HG03432 (cell line): ENCODE measurements at regions not wholly inside any gene's neighbourhood (a gene's known extent, or its start where the extent isn't known, plus 50 kb on each side); places are given as distances from the start of the nearest gene placed in this dataset.

ENCODE experiments used
- ATAC-seq: cut with Tn5 transposase; IDR thresholded peaks from one replicate; pipeline ENCODE4 v1.9.1; 2021; ENCODE audit warnings: mild to moderate bottlenecking, moderate library complexity; ENCODE audit not compliant: unreplicated experiment

DNA sequence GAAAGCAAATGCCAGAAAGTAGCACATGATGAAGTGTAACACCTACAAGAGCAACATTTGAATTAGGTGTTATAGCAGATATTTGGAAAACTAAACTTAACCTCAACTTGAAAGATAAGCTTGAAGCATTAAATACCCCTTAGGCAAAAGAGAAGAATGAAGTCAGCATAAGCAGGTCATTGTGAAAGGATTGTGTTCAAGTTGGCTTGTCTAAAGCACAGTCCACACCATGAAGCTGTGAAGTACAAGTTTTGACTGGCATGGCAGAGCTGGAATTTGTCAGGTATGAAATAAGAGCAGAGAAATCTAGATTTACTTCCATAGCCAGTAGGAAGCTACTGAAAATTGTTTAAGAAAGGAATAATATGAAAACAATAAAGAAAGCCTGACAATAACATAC, 480.3 kb upstream of the POT1 start:
- ATAC-seq = no peak

DNA sequence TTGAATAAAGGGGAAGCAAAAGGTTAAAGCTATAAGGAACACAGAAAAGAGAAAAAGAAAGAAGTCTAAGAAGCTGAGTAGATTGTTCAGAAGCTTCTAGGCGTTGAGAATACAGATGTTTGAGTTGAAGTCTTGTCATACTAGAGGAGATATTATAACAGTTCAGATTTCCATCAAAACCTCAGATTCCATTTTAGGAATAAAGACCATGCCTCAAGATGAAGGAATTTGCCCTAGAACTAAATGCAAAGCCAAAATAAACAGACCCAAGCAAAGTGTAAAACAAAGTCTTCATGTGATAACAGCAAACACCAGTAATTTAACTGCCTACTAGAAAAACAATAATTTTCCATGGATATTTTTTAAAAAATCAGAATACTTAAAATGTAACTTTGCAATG, 476.5 kb upstream of the POT1 start:
- ATAC-seq = no peak

DNA sequence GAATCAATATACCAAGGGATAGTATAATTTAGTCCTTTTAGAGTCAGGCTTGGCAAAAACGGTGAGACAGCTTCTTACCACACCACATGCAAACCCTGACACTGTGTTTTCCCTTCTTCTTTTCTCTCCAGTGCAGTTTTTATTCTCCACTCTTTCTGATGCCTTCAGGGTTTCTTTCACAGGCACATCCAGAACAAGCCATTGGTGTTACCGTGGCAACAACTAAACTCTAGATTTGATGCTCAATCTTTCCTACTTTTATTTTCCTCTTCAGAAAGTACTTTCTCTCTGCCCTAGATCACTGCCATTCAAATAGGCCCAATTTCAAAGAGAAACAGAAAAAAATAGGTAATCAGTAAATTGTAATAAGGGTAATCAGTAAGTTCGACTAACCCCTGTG, 469.8 kb upstream of the POT1 start:
- no peak for ATAC-seq

DNA sequence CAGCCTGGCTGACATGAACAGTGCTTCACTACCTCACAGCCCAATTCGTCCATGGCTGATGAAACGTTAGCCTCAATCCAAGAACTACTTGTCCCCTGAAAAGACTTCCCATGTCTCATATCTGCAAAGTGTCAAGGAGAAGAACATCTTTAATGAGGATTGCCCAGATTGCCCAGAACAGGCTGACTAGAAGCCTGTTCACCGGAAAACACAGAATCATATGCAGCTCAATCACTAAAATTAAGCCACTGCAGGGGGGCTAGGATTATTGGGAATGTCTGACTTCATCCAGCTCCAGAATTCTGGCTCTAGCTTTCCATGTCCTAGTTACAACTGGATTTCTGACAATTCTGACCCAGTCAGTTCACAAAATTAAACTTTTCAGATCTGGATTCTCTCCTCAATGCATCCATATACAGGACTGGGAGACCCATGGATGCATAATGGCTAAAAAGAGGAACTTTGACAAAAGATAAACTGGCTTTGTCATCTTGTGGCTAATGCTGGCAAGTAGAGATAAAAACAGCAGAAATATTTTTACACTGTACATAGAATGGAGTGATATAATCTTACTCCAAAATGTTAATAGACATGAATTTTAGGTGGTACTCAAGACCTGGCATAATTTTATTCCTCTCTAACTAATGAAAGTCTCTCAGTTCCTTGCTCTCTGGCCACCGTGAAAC, 467.0 kb upstream of the POT1 start:
- no peak for ATAC-seq

DNA sequence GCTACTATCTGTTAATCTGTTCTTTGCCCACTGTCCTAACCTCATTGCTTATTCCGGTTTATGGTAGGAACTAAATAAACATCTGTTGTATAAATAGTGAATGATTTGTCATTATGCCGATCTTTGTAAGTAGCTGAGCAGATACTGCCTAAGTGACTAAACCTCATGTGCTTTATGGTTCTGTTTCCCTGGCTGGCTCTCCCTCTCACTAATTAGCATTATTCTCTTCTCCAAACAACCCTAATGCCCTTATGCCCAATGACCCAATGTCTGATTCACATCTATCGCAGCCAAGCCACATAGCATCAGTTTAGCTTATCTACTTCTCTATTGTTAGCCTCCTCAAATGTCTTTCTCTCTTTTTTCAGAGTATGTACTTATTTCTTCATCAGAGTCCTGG, 462.3 kb upstream of the POT1 start:
- no peak for ATAC-seq

DNA sequence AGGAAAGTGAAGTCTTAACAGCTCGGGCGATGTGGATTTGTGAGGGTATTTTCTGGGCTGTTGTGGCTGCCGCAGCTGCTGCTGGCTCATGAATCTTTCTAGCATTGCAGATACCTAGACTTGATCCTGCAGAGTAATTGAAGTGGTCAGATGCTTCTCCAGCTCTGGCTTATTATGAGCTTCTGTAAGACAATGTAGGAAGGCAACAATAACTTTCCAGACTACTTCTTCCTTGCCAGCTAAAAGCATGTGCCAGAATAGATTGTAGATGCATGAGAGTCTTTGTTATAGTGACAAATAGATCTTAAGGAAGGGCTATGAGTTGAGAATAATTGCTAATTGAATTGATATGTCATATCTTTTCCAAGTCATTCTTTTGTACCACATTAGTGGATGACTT, 461.4 kb upstream of the POT1 start:
- no peak for ATAC-seq

DNA sequence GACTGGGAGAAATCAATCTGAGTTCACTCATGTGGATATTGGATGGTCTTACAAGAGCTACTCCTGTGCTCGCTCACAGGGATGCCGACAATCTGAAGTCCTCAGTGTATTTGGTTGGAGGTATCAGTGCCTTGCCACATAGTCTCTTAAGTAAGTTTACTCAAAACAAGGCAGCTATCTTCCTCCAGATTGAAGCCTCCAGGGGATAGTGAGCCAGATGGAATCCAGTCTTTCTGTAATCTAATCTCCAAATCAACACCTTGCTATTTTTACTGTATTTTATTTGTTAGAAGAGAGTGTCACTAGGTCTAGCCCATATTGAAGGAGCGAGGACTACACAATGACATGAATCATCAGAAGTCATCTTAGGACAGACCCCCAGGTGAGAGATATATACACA, 456.6 kb upstream of the POT1 start:
- no peak for ATAC-seq

DNA sequence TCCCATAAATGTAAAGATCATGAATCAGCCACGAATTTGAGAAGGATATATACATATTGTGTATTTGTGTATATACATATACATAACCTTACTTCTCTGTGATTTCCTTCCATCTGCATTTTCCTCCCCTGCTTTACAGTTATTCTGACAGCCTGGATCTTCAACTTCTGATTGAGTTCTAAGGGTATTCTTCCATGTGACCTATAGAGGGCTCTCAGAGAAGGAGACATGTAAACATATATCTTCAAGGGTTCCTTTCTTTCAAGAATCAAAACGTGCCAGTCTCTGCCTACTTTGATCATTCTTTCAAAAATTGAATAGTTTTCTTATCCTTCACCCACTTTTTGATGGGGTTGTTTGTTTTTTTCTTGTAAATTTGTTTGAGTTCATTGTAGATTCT, 453.7 kb upstream of the POT1 start:
- ATAC-seq = no peak

DNA sequence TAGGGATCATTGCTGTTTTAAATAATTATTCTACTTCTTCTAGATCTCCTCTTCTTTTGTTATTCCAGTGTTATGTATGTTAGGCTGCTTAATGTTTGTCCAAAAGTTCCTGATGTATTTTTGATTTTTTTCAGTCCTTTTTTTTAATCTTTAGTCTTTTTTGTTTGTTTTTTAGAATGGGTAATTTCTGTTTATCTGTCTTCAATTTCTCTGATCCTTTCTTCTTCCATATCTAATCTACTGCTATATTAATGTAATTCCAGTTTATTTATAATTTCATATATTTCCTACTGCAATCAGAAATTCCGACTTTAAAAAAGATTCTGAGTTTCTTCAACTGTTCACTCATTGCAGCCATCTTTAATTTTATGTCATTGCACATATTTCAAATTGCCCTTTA, 452.8 kb upstream of the POT1 start:
- ATAC-seq = no peak

DNA sequence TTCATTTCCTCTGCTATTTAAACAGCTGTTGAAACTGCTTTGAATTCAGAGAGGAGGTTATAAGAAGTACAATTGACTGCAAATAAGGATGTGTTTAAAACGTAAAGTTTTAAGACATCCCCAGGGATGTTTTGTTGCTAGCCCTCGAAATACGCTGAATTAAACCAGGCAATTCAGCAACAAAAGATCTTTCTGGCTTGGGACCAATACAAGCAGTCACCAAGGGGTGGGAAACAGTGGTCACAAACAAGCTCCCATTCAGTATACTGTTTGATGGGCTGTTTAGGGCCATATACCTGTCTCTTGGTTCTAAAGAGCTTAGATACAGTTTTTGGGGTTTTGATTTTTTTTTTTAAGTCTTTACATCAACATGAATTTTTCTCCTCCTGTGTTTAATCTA, 446.3 kb upstream of the POT1 start:
- ATAC-seq = no peak

DNA sequence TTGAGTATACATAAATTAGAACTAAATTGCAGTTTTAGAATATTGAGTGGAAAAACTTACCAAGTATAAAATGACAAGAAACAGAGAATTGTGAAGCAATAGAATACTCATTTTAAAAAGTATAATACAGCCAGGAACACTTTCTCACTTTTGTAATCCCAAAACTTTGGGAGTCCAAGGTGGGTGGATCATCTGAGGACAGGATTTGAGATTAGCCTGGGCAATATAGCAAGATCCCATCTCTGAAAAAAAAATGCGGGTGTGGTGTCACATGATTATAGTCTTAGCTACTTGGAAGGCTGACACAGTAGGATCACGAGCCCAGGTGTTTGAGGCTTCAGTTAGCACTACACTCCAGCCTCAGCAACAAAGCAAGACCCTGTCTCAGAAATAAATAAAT, 440.9 kb upstream of the POT1 start:
- no peak for ATAC-seq

DNA sequence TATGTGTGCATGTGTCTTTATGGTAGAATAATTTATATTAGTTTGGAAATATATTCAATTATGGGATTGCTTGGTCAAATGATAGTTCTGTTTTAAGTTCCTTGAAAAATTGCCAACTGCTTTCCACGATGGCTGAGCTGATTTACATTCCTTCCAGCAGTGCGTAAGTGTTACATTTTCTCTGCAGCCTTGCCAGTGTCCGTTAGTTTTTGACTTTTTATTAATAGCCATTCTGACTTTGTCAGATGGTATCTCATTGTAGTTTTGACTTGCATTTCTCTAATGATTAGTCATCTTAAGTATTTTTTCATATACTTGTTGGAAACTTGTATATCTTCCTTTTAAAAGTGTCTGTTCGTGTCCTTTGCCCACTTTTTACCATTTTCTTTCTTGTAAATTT, 434.2 kb upstream of the POT1 start:
- no peak for ATAC-seq

DNA sequence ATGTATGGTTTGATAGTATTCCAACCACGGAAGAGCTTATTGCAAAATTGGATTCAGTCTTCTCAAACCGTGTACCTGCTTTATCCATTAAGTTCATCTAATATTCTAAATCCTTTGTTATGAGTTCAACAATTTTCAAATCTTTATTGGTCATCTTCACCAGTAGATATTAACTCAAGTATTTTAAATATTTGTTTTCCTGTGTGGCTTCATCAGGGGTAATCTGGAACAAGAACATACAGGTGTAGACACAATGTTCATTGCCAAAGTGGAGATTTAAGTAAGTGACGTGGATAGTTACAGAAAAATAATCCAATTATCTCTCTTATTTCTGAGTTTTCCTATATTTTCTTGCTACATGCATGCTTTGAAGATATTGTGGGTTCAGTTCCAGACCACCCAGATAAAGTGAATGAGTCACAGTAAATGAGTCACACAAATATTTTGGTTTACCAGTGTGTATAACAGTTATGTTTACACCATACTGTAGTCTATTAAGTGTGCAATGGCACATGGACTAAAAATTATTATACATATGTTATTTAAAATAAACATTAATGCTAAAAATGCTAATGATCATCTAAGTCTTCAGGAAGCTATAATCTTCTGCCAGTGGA, 429.0 kb upstream of the POT1 start:
- no peak for ATAC-seq

DNA sequence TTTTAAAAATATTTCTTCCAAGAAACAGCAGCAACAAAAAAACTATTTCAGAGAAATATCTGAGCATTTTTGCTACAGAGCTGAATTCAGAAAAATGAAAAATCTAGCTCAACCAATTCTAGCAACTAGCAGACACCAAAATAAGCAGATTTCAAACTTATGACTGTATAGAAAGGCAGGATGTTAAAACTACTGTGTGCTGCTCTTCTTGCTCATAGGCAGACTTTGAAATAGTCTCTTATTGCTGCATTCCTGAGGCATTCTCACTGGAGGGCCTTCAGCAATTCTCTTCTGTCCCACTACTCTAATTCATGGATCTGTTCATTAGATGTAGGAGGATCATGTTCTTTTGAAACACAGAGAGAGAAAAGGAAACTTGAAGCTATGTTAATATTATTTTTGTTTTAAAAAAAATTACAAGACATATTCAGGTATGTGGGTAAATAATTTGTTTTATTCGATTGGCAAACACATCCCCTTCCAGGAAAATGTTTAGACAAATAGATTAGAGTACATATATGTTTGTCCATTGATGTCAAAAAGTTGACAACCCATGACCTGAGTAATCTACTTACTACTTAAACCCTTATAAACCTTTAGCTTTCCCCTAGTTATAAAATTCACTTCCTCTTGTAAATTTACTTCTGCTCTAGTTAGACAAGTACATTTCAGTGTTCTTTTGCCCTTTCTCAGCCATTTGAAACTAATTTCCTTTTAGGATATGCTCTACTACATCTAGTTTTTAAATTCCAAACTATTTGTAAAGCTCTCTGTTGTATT, 428.2 kb upstream of the POT1 start:
- no peak for ATAC-seq

DNA sequence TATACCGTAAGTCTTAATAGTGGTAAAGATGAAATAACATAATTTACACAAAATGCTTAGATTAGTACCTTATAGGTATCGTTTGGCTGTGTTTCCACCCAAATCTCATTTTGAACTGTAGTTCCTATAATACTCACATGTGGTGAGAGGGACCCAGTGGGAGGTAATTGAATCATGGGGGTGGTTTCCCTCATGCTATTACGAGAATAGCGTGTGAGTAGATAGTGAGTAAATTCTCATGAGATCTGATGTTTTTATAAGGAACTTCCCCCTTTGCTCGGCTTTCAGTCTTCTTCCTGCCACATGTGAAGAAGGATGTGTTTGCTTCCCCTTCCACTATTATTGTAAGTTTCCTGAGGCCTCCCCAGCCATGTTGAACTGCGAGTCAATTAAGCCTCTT, 426.3 kb upstream of the POT1 start:
- peak; percentile 87 for ATAC-seq

DNA sequence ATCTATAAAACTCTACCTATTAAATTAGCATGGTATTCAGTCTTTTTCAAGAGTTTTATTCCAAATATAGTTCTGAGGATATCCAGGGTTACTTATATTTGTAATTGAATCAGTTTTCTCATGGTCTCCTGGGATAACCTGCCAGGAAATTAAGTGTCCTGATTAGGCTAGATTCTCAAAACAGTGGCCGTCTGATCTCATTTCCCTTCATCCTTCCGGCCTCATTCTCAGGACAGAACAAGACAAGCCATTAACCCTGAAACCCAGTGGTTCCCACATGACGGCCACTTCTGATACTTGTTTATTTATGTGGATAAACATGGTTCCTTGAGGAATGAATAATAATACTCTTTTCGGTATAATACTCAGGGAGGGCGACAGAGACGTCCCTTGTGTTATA, 417.6 kb upstream of the POT1 start:
- ATAC-seq = no peak

DNA sequence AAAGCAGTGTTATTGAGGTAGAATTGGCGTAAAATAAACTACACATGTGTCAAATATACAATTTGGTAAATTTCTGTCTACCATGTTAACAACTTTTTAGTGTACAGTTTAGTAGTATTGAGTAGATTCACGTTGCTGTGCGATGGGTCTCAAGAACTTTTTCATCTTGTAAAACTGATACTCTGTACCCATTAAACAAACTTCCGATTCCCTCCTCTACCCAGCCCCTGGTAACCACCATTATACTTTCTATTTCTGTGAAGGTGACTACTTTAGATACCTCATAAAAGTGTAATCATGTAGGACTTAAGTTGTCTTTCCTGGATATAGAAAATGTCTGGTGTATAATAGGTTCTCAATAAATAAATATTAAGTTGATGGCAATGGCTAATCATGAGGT, 408.5 kb upstream of the POT1 start:
- no peak for ATAC-seq

DNA sequence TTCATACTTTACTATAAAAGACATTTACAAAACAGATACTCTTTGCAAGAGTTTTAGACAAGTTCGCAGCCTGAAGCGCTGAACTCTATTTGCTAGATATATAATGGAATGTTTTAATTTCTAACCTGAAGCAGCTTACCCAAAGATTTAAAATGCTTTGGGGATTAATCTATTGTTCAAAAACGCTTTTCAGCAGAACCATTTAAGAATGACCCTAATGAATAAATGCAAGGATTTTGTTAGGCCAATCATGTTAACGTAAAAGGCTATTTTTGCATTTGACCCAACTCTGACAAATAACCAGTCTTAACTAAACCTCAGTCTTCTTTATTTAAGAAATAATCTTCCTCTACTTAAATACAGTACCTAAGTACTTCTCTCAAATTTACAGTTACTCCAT, 406.7 kb upstream of the POT1 start:
- ATAC-seq = no peak

DNA sequence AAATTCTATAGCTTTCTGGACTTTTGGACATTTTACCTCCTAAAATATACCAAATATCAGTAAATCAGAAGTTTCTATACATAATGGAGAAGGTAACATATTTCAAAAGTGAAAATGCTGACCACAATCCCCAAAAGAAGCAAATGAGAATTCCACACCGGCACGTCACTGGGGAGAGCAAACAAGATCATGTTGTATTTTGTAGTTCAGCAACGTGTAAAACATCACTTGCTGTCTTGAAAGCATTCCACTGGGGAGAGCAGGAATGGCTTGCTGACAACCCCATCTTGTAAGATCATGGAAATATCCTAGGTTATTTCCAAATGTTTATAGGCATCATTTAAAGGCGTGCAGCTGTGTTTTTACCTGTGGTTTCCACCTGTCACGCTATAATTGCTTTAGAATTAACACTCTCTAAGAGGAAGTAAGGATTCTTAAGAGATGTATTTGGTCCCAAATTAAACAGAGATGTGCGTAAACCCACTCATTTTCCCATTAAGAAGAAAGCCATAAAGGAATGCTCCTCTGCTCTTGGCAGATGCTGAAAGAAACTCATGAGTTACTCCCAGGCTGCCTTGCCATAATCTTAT, 397.1 kb upstream of the POT1 start:
- ATAC-seq = no peak

DNA sequence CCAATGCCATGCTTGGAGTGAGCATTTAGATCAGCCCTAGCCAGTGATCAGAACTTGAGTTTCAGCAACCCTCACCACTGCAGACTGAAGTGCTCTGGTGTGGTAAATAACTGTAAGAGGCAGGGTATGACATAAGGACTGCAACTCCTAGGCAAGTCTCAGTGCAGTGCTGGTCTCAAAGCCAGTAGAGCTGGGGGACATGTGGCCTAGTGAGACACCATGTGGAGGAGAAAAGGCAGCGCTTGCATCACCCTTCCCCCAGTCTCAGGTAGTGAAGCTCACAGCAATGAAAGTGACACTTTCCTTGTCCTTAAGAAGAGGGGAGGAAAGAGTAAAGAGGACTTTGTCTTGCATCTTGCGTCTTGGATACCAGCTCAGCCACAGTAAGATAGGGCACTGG, 386.8 kb upstream of the POT1 start:
- ATAC-seq = peak; percentile 60

DNA sequence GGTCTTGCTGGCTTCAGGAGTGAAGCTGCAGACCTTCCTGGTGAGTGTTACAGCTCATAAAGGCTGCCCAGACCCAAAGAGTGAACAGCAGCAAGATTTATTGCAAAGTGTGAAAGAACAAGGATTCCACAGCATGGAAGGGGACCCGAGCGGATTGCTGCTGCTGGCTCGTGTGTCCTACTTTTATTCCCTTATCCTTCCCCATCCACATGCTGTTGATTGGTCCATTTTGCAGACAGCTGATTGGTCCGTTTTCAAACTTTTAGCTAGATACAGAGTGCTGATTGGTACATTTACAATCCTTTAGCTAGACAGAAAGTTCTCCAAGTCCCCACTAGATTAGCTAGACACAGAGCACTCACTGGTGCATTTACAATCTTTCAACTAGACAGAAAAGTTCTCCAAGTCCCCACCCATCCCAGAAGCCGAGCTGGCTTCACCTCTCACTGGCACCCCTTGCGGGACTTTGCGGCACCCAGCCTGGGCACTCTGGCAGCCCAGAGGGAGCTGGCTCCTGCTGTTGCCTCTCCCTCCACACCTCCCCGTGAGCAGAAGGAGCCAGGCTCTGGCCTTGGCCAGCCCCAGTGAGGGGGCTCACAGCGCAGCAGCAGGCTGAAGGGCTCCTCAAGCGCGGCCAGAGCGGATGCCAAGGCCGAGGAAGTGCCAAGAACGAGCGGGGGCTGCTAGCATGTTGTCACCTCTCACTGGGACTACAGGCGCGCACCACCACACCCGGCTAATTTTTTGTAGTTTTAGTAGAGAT, 369.6 kb upstream of the POT1 start:
- no peak for ATAC-seq
